ENCODE measurements at regions not wholly inside any gene's neighbourhood (a gene's known extent, or its start where the extent isn't known, plus 50 kb on each side); places are given as distances from the start of the nearest gene placed in this dataset.

DNA sequence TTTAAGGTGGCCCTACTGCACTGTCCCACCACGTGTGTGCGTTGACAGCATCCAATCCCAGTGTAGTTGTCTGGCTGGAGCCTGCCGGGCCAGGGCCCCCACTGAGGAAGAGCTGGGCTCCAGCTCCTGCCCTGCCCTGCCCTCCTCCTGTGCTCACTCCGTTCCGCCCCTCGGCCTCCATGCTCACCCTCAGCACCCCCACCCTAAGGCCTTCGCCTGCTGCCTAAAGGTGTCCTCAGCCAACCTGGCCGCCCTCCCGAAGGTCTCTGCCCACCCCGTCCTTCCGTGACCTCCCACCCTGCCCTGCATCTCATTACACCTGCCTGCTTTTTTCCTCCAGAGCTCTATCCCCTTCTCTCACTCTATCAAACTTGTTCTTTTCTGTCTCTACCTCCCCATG is 118.0 kb downstream of the TPRA1 start:
- Histone ChIP-seq H3K4me1 (ENCODE audit: control insufficient read depth in 1 of 2, insufficient read depth in 2 of 2, low read length in 2 of 2) (peaks cover 0 to 4% of the 10 kb centered on the region in 2 experiments; a peak in 1 of 4 replicates), H3K9me2 (ENCODE audit: insufficient read depth) (no peaks in the 10 kb centered on the region), H3K27me3 (ENCODE audit: insufficient read depth, low read length) (peaks cover 3% of the 10 kb centered on the region; the same call in 1 of the 2 replicates), H3K4me3 (replicated peaks in 1 of 2; ENCODE audit: low read depth in 1 of 2, low read length in 2 of 2) (no peak overlapping the region), H3K27ac (ENCODE audit: low read depth, low read length) (no peak overlapping the region), H3K4me2 (ENCODE audit: low read length) (no peak overlapping the region), H2AFZ (ENCODE audit: low read depth, low read length, poor library complexity, severe bottlenecking) (no peak overlapping the region), H3K36me3 (ENCODE audit: control insufficient read depth in 1 of 2, insufficient read depth in 2 of 2, low read length in 2 of 2) (no peaks in the 10 kb centered on the region), H3K9ac (ENCODE audit: low read length) (no peak overlapping the region), H4K20me1 (ENCODE audit: insufficient read depth) (no peaks in the 10 kb centered on the region), H3K9me3 (ENCODE audit: control insufficient read depth in 1 of 2, insufficient read depth in 1 of 2, low read depth in 1 of 2, low read length in 2 of 2) (no peaks in the 10 kb centered on the region), H3K79me2 (ENCODE audit: insufficient read depth, low read length) (no peaks in the 10 kb centered on the region)
- TF ChIP-seq EGR1 (IDR thresholded peaks at IDR 0.05; ENCODE audit: low read depth) (no peak), YY1 (IDR thresholded peaks at IDR 0.05; ENCODE audit: extremely low read depth, insufficient replicate concordance, low read depth, low read length) (no peak), CBX3 (IDR thresholded peaks at IDR 0.05; ENCODE audit: low read depth) (no peak), RAD21 (IDR thresholded peaks at IDR 0.05; ENCODE audit: low read depth) (no peak), SIN3A (IDR thresholded peaks at IDR 0.05; ENCODE audit: low read depth) (no peak), ZNF274 (IDR thresholded peaks at IDR 0.05; ENCODE audit: low read depth, low read length) (no peak), SRF (IDR thresholded peaks at IDR 0.05; ENCODE audit: low read depth) (no peak), ZFX (IDR thresholded peaks at IDR 0.05) (no peak), ELF1 (IDR thresholded peaks at IDR 0.05; ENCODE audit: borderline replicate concordance, low read depth) (no peak)
- TF ChIP-seq, protein P1, sequence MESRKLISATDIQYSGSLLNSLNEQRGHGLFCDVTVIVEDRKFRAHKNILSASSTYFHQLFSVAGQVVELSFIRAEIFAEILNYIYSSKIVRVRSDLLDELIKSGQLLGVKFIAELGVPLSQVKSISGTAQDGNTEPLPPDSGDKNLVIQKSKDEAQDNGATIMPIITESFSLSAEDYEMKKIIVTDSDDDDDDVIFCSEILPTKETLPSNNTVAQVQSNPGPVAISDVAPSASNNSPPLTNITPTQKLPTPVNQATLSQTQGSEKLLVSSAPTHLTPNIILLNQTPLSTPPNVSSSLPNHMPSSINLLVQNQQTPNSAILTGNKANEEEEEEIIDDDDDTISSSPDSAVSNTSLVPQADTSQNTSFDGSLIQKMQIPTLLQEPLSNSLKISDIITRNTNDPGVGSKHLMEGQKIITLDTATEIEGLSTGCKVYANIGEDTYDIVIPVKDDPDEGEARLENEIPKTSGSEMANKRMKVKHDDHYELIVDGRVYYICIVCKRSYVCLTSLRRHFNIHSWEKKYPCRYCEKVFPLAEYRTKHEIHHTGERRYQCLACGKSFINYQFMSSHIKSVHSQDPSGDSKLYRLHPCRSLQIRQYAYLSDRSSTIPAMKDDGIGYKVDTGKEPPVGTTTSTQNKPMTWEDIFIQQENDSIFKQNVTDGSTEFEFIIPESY (IDR thresholded peaks at IDR 0.05; ENCODE audit: extremely low read depth, insufficient replicate concordance, low read length), result no peak
- TF ChIP-seq, protein P2, sequence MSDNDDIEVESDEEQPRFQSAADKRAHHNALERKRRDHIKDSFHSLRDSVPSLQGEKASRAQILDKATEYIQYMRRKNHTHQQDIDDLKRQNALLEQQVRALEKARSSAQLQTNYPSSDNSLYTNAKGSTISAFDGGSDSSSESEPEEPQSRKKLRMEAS (IDR thresholded peaks at IDR 0.05), result no peak
- ChIA-PET RAD21 (ENCODE audit: low non-redundant PET in 1 of 2, low total read pairs in 2 of 2, uncharacterized antibody in 2 of 2, unreplicated experiment in 2 of 2) (interaction anchor here in 1 of 2 experiments (1.7 kb wide), 1 partner anchor 793 kb away, joined by 6 read pairs; no protein-coding TSS in a partner anchor), POLR2A (no interaction called here), CTCF (interaction anchor here (0.9 to 1.8 kb wide), 6 partner anchors 9 to 52 kb away, joined by 3 to 7 read pairs (median 3); no protein-coding TSS in a partner anchor)
- intact Hi-C loops (cut with micrococcal nuclease), result loop anchor here (2.0 to 5.0 kb wide), 2 partner anchors 720 to 794 kb away; no protein-coding TSS in a partner anchor
- DNase-seq (ENCODE audit: low read depth, low spot score) (no peak), ATAC-seq (no peak)
- BruUV-seq (replicated peaks), result no TSS peak

Measured in HCT116 (cell line).